Mesendoderm (in vitro differentiated cells): ENCODE measurements at regions not wholly inside any gene's neighbourhood (a gene's known extent, or its start where the extent isn't known, plus 50 kb on each side); places are given as distances from the start of the nearest gene placed in this dataset.
A peak's percentile ranks its signal among the peaks of the same experiment; 100 is the strongest.
"Not testable (repeated sequence)": the region's sequence is repeated elsewhere in the genome, so short reads cannot be mapped to it uniquely, and the experiment has no call there.

Source experiments
- DNase-seq: peaks from one replicate; pipeline ENCODE4 v3.0.0; 2013
- H2AK5ac ChIP-seq: 2 replicates; pipeline ENCODE4 v1.6.1; 2013; ENCODE audit warnings: low read length, inconsistent platforms
- H2BK120ac ChIP-seq: 2 replicates; pipeline ENCODE4 v1.6.1; 2013; ENCODE audit warnings: low read depth, mild to moderate bottlenecking, low read length, moderate library complexity, mixed read lengths
- H2BK15ac ChIP-seq: replicated peaks from 2 replicates; pipeline ENCODE4 v1.6.1; 2013; ENCODE audit warnings: low read depth, mild to moderate bottlenecking, moderate library complexity
- H2BK5ac ChIP-seq: 2 replicates; pipeline ENCODE4 v1.6.1; 2013; ENCODE audit warnings: low read length, inconsistent platforms
- H3K18ac ChIP-seq: 2 replicates; pipeline ENCODE4 v1.6.1; 2013; ENCODE audit warnings: mild to moderate bottlenecking, low read length, mixed read lengths
- H3K23ac ChIP-seq: one replicate; pipeline ENCODE4 v1.6.1; 2013; ENCODE audit warnings: low read length
- H3K27ac ChIP-seq: 2 replicates; pipeline ENCODE4 v1.5.1; 2013; ENCODE audit warnings: low read depth, mild to moderate bottlenecking, inconsistent platforms, low read length, moderate library complexity
- H3K27me3 ChIP-seq: 2 replicates; pipeline ENCODE4 v1.6.1; 2013; ENCODE audit warnings: low read length, control low read depth, mild to moderate bottlenecking, inconsistent platforms; ENCODE audit not compliant: insufficient read depth, poor library complexity
- H3K36me3 ChIP-seq: 2 replicates; pipeline ENCODE4 v1.6.1; 2013; ENCODE audit warnings: low read length, inconsistent platforms; ENCODE audit not compliant: control insufficient read depth, insufficient read depth
- H3K4ac ChIP-seq: one replicate; pipeline ENCODE4 v1.6.1; 2013; ENCODE audit warnings: low read depth, mild to moderate bottlenecking, low read length, moderate library complexity
- H3K4me1 ChIP-seq: 2 replicates; pipeline ENCODE4 v1.6.1; 2013; ENCODE audit warnings: low read depth, low read length, inconsistent platforms; ENCODE audit not compliant: control insufficient read depth
- H3K4me2 ChIP-seq: 2 replicates; pipeline ENCODE4 v1.6.1; 2013; ENCODE audit warnings: low read length
- H3K4me3 ChIP-seq: 2 replicates; pipeline ENCODE4 v1.5.1; 2013; ENCODE audit warnings: mild to moderate bottlenecking, low read length
- H3K56ac ChIP-seq: one replicate; pipeline ENCODE4 v1.6.1; 2013; ENCODE audit warnings: low read length
- H3K79me1 ChIP-seq: 2 replicates; pipeline ENCODE4 v1.6.1; 2013; ENCODE audit warnings: low read length, inconsistent platforms
- H3K79me2 ChIP-seq: 2 replicates; pipeline ENCODE4 v1.6.1; 2013; ENCODE audit warnings: mild to moderate bottlenecking, low read length; ENCODE audit not compliant: control insufficient read depth, insufficient read depth
- H3K9ac ChIP-seq: 2 replicates; pipeline ENCODE4 v1.6.1; 2013; ENCODE audit warnings: low read length, inconsistent platforms
- H4K5ac ChIP-seq: one replicate; pipeline ENCODE4 v1.6.1; 2013; ENCODE audit warnings: low read length
- H4K8ac ChIP-seq: one replicate; pipeline ENCODE4 v1.6.1; 2013; ENCODE audit warnings: low read depth, mild to moderate bottlenecking, control low read depth, low read length, moderate library complexity
- WGBS: extraction: QIAGEN DNeasy Blood & Tissue Kit; methylation state at CpG from one replicate; pipeline ENCODE4 v1.1.7; 2013; ENCODE audit warnings: low lambda C conversion rate, missing lambda C conversion rate; ENCODE audit not compliant: insufficient coverage; ENCODE audit errors: extremely low coverage; 5-methylcytosine and 5-hydroxymethylcytosine counted together

DNA sequence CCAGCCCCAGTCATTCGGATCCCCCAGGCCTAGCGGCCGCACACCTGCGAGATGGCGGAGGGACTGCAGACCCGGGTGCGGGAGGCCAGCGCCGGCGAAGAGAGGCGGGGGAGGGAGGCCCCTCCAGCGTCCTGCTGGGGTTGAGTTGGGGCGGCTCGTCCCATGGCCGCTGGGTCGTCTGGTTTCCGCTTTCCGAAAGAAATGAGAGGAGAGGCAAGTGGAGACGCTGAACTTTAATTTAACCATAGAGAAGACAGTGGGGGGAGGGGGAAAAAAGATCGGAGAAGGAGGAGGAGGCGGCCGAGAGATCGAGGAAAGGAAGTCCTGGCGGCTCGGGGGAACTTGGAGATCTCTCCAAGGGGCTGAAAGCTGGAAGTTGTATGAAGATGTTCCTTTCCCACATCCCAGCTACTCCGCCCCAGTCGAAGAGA, 967.7 kb upstream of the DEFB115 start:
- H3K4me2 ChIP-seq, H2BK120ac ChIP-seq, H2BK15ac ChIP-seq, H3K27me3 ChIP-seq, H4K5ac ChIP-seq, H3K4me3 ChIP-seq, H4K8ac ChIP-seq, H3K27ac ChIP-seq, H3K36me3 ChIP-seq, H3K4me1 ChIP-seq, H3K18ac ChIP-seq, H3K79me2 ChIP-seq, H2AK5ac ChIP-seq, H3K79me1 ChIP-seq, H3K4ac ChIP-seq, H3K23ac ChIP-seq, H3K9ac ChIP-seq, H2BK5ac ChIP-seq: not testable (repeated sequence)
- H3K56ac ChIP-seq, result peak overlapping the region; percentile 42
- no CpG with 5 or more reads among the region's 27 CpGs for WGBS
- DNase-seq, result peak; percentile 37

DNA sequence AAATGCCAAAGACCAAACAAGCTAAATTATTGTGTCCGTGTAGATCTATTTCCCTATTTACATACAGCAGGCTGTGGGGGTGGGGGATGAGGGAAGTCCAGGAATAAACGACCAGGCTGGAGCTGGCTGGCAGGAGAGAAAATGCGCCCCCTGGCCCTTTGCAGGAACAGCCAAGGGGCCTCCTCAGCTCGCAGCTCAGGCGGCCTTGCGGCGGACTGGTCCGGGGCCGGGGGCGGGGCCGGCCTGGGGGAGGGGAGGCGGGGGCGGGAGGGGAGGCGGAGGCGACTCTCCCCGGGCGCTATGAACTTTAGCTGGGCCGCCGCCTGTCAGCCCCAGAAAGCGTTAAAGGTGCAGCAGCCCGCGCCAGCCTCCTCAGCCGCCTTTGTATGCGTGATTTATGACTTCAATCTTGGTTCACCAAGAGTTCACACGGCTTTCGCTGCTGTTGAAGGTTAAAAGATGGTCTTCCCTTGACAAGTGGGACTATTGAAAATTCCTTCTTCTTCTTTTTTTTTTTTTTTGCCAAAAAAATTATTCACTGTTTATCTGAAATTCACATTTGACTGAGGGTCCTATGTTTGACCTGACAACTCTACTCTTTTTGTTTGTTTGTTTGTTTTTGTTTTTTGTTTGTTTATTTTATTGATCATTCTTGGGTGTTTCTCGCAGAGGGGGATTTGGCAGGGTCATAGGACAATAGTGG, 967.0 kb upstream of the DEFB115 start:
- not testable (repeated sequence) for H3K27me3 ChIP-seq, H3K4me2 ChIP-seq, H3K56ac ChIP-seq, H3K4me3 ChIP-seq, H3K36me3 ChIP-seq, H4K5ac ChIP-seq, H3K23ac ChIP-seq, H3K4ac ChIP-seq, H2BK5ac ChIP-seq, H3K79me1 ChIP-seq, H3K4me1 ChIP-seq, H2BK15ac ChIP-seq, H3K18ac ChIP-seq, H3K27ac ChIP-seq, H3K79me2 ChIP-seq, H3K9ac ChIP-seq, H2AK5ac ChIP-seq, H4K8ac ChIP-seq, H2BK120ac ChIP-seq
- peak; percentile 85 for DNase-seq
- no CpG with 5 or more reads among the region's 27 CpGs for WGBS

- H3K18ac ChIP-seq, H3K9ac ChIP-seq: not testable (repeated sequence)
These were observed 966.4 kb upstream of the DEFB115 start for GRCh38 chr20:30291064-30291379.

GRCh38 chr20:30291686-30292085, 965.8 kb upstream of the DEFB115 start:
- not testable (repeated sequence) for H2BK120ac ChIP-seq, H4K5ac ChIP-seq, H3K4me3 ChIP-seq, H2BK15ac ChIP-seq, H3K36me3 ChIP-seq, H3K9ac ChIP-seq, H3K23ac ChIP-seq, H3K4ac ChIP-seq, H4K8ac ChIP-seq, H3K79me1 ChIP-seq, H3K4me1 ChIP-seq, H3K79me2 ChIP-seq, H3K27me3 ChIP-seq, H3K4me2 ChIP-seq, H2BK5ac ChIP-seq, H2AK5ac ChIP-seq, H3K56ac ChIP-seq, DNase-seq, H3K18ac ChIP-seq, H3K27ac ChIP-seq
- no CpG with 5 or more reads among the region's 32 CpGs for WGBS

More at GRCh38 chr20:30291064-30291379, 966.4 kb upstream of the DEFB115 start:
- H3K56ac ChIP-seq, H2AK5ac ChIP-seq, H2BK15ac ChIP-seq, H3K4me2 ChIP-seq, H3K27me3 ChIP-seq, H3K36me3 ChIP-seq, DNase-seq, H4K8ac ChIP-seq, H2BK120ac ChIP-seq, H3K79me1 ChIP-seq, H3K23ac ChIP-seq, H3K79me2 ChIP-seq, H4K5ac ChIP-seq, H3K4ac ChIP-seq, H3K27ac ChIP-seq, H2BK5ac ChIP-seq, H3K4me1 ChIP-seq, H3K4me3 ChIP-seq: not testable (repeated sequence)
- no CpG with 5 or more reads among the region's 4 CpGs for WGBS

GRCh38 chr20:30295396-30295795, 962.1 kb upstream of the DEFB115 start:
- H3K4me1 ChIP-seq, H3K4ac ChIP-seq, H3K23ac ChIP-seq, H4K8ac ChIP-seq, H3K9ac ChIP-seq, H2BK15ac ChIP-seq, H3K79me2 ChIP-seq, H3K79me1 ChIP-seq, H3K4me3 ChIP-seq, H2BK5ac ChIP-seq, H3K27ac ChIP-seq, H3K27me3 ChIP-seq, H2AK5ac ChIP-seq, H3K18ac ChIP-seq, H3K56ac ChIP-seq, H4K5ac ChIP-seq, H3K4me2 ChIP-seq, DNase-seq, H3K36me3 ChIP-seq, H2BK120ac ChIP-seq: not testable (repeated sequence)
- WGBS, result no CpG with 5 or more reads among the region's 1 CpG

- DNase-seq, H3K79me1 ChIP-seq: not testable (repeated sequence)
These were observed 961.5 kb upstream of the DEFB115 start for GRCh38 chr20:30295967-30296366.

More at GRCh38 chr20:30295967-30296366, 961.5 kb upstream of the DEFB115 start:
- H2BK15ac ChIP-seq, H2AK5ac ChIP-seq, H3K27ac ChIP-seq, H3K4me2 ChIP-seq, H2BK120ac ChIP-seq, H4K8ac ChIP-seq, H3K79me2 ChIP-seq, H3K27me3 ChIP-seq, H3K4ac ChIP-seq, H3K18ac ChIP-seq, H4K5ac ChIP-seq, H3K23ac ChIP-seq, H3K4me3 ChIP-seq, H3K56ac ChIP-seq, H3K9ac ChIP-seq, H3K36me3 ChIP-seq, H2BK5ac ChIP-seq, H3K4me1 ChIP-seq: not testable (repeated sequence)
- no CpG with 5 or more reads among the region's 9 CpGs for WGBS
